Stimulated activated CD4-positive, alpha-beta T cell treated with anti-CD3 and anti-CD28 coated beads, Interleukin-15, amount 100 ng/mL, for 48 hours (primary cell): ENCODE measurements at regions not wholly inside any gene's neighbourhood (a gene's known extent, or its start where the extent isn't known, plus 50 kb on each side); places are given as distances from the start of the nearest gene placed in this dataset.

Experiments
- DNase-seq, 2 donors: peaks; one replicate each; pipeline ENCODE4 v3.0.0-alpha.2; 2020; ENCODE audit warnings: low read depth in 2 of 2

DNA sequence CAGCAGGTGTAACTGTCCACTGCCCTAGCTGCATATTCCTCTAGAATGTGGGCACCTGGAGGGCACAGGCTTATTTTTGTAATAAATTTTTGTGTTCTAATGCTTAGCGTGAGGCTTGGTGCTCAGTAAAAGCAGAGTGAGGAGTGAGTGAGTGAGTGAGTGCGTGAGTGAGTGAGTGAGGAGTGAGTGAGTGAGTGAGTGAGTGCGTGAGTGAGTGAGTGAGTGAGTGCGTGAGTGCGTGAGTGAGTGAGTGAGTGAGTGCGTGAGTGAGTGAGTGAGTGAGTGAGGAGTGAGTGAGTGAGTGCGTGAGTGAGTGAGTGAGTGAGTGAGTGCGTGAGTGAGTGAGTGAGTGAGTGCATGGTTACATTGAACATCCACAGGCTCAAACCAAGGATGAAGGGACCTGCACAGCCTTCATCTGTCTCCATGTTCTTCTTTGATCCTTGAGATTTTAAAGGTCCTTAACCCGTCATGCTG lies 371.5 kb downstream of the MED10 start:
- DNase-seq, result no peak

DNA sequence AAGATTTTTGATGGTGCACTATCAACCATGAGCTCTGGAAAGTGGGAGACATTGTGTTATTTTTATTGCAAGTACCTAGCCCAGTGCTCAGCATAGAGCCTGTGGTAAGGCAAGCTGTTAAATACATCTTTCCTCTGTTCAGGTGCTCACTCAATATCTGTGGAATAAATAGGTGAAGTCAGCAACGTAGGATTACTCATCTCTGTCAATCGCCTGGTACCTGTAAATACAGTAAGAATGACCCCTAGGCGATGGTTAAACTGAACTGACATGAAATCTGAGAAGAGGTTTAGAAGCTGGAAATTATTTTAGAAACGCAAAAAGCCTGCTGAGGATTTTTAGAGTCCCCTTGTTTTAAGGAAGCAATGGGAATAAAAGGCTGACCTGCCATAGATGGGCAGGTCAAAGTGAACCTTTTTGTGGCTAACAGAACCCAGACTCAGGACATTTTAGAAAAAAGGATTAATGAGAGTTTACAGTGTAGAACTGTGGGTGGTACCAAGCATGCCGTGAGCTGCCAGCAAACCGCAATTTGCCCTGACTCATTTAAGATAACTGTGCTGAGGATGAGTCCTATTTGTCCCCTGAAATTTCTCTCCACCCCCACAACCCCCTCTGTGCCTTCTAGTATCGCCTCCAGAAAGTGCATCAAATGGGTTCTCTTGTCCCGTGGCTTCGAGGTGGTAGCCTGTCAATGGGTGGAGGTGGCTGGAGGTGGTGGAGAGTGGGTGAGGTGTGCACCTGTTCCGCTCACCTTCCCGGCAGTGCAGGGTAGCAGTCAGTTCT lies 375.1 kb downstream of the MED10 start:
- no peak for DNase-seq

DNA sequence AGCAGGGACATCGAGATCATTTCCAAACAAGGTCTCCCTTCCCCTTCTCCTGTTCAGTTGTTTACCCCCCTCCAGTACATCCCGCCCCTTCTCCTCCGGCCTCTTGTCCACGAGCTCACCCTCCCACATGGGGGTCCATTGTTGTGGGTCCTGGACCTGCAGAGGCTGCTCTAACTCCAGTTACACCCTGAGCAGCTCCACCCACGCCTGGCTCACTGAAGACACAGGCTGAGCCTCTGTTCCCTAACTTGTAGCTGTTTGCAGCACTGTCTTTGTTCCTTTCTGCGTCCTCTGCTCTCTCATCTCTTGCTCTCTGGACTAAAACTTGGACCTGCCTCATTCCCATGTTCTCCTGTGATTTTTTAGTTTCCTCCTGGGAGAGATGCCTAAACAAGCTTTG lies 377.5 kb downstream of the MED10 start:
- no peak for DNase-seq

DNA sequence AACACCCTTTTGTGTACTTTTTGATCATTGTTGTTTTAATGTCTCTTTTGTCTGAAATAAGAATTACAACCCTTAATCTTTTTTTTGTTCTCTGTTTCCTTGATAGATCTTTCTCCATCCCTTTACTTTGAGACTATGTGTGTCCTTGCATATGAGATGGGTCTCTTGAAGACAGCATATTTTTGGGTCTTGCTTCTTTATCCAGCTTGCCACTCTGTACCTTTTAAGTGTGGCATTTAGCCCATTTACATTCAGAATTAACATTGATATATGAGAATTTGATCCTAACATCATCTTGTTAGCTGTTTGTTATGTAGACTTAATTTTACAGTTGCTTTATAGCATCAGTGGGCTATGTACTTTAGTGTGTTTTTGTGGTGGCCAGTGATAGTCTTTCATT lies 382.5 kb downstream of the MED10 start:
- DNase-seq, result no peak

DNA sequence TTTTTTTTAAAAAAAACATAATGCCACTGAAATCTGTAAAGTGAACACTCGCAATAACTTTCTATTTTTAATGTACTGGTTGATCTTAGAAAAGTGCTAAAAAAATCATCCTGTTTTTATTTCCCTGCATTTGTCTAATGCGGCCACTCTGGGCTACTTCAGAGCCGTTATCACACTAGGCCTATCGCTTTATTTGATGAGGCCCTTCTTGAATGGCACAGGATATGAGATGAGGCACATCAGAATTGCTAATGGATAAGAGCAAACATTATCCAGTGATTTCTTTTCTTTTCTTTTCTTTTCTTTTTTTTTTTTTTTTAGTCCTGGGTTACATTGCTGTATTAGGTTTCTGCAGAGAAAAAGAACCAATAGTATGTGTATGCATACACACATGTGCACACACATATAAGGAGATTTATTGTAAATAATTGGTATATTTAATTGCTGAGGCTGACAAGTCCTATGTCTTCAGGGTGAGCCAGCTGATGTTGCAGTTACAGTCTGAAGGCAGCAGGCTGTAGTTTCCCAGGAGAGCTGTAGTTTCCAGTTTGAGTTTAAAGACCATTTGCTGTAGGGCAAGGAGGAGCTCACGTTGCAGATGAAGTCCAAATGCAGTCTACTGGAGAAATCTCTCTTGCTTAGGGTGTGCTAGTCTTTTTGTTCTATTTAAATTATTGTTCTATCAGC lies 391.7 kb downstream of the MED10 start:
- no peak for DNase-seq

DNA sequence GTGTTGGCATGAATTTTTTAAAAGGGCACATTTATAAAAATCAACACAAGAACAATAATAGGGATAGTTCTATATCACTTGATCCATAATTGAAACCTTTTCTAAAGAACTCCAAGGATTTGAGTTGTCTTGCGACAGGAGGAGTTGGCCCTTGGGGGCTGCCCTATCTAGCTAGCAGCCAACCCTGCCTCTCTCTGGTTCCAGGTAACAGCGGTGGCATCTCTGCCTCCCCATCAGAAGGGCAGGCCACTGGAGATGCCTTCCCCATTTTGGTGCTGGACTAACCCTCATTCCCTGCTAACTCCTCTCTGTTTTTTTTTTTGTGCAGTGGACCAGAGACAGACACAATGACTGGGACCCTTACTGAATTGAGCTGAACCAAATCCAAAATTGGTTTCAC lies 393.0 kb downstream of the MED10 start:
- no peak for DNase-seq

DNA sequence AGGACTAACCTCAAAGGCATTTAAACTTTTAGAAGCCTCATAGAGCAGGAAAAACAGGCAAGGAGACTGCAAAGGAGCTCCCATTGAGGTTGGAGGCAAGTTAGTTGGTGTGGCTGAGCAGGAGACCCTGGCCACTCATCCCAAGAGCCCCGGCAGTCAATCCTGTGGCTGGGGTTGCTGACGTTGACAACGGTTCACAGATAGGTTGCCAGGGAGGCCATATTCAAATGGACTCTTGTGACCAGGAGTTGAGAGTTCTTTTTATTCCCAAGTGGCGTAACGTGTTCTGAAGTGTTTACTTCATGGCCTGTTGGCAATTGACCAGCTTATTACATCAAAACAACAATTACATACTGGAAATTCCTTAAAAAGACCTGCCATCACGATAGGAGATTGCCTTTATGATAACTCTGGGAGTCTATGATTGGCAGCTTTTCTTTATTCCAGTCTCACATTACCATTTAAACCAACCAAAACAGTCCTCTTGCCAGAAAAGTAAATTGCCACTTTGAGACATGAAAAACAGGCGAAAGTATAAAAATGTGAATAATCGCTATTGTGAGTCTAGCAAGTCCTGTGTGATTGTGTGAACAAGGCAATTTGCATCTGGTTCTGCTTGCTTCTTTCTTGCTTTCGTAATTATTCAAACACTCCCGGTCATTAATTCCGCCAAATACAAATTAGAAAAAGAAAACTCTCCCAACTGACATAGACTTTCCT lies 394.9 kb downstream of the MED10 start:
- DNase-seq, result no peak

DNA sequence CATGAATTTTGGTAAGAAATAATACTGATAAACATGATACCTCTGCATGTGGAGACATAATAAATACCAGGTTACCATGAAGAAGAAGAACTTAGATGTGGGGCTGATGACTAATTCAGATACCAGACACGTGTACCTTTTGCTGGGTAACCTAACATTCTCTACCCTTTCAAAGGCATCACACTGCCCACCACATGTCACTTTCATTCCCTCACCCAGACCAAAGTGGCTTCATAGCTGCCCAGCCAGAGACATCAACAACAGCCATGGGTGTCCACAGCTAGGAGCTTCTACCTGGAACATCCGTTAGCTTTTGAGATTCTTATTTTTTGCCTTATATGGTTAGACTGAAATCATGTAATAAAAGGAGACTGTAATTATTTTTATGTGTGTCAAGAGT lies 396.8 kb downstream of the MED10 start:
- DNase-seq, result no peak

DNA sequence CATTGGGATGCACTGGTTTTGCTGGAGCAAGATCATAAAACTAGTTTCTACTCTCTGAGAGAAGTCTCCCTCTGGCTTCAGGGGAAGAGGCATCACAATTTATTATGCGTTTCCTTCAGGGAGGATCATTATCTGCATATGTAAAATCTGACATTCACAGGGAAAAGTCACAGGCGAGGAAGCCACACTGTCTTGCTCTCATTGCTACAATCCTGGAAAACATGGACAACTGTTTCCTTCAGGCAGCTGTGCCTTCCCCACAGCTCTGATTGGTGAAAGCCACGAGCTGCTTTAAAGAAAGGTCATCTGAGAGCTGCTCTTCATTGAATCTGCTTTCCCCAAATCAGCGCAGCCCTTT lies 397.8 kb downstream of the MED10 start:
- no peak for DNase-seq

DNA sequence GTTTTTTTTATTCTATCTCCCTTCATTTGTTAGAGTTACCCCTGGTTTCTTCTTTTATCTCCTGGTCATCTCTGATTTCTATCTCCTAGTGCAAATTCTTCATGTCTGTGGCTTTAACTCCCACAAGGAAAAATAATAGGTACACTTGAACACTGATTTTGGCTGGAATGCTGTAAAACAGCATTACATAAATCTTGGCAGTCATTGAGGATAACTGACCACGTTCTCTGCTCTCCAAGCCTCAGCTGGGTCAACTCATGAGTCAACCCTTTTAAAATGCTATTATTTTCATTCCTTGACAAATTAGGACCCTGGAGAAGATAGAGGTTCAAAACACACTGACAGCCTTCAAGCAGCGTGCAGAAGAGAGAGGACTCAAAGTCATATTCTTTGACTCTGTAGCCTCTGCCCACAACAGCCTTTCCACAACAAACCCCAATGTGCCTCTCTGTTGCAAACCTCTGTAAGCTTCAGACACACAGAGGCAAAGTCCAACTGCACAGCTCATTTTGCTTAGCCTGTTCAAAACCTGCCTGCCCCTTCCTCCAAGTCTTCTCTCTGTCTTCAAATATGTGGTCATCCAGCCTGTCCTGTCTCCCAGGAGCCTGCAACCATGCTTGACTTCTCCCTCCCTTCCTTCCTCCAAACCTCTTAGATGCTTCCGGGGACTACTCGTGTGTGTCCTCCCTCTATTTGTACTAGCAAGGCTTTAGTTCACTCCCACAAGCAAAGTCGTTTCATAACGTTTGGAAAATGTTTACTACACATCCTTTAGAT lies 398.4 kb downstream of the MED10 start:
- DNase-seq, result no peak

DNA sequence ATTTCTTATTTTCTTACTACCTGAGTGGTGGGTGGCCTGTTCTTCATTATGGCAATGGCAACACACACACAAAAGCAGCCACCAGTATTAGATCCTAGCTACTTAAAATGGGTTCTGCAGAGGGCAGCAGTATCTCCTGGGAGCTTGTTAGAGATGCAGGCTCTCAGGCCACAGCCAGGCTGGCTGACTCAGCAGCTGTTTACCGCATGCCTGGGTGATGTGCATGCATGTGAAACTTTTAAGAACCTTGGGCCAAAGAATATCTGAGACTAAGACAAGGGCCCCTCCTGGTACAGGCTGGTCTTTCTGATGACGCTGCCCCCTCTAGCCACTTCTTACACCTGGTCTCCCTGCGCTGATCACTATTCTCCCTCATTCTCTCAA lies 399.0 kb downstream of the MED10 start:
- DNase-seq, result no peak

DNA sequence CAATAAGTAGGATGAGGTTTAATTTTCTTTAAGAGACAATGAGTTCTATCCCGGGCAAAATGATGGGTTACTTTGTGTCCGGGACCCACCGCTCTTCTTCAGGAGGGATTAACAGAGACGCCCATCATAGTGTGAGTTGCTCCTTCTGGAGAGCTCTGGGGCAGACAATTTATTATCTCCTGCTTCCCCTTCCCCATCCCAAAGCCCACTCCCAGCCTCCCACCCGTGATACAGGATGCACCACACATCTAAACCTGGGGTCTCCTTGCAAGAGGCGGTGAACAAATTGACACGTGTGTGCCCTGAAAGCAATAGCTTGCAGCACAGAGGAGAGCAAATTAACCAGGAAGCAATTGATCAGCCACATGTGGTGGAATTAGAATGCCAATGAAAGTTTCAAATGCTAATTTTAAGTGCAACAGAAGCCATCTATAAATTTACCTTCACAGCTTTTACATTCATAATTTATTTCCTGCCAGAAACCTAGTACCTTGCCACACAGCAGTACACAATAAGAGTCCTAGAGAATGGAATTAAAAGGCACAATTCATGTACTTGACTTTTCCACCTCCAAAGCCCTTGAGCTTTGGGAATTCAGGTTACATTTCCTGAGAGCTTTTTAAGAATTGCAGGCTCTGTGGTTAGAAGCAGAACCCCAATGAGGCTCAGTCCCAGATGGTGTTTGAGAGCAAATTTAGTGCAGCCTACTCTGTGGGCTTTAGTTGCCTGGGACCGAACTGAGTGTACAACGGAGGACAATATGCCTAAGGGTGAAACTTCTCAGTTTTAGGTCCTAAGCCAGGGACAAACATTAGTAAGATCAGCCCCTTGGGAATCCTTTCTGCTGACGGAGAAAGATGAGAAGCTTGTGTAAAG lies 399.6 kb downstream of the MED10 start:
- no peak for DNase-seq

DNA sequence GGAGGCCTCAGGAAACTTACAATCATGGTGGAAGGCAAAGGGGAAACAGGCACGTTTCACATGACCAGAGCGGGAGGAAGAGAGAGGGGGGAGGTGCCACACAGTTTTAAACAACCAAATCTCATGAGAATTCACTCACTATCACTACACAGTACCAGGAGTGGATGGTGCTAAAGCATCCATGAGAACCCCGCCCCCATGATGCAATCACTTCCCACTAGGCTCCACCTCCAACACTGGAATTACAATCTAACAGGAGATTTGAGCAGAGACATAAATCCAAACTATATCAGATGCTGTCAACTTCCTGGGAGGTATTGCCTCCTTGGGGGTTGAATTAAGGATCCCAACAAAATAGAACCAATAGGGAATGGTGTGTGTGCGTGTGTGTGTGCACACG lies 407.1 kb downstream of the MED10 start:
- no peak for DNase-seq

DNA sequence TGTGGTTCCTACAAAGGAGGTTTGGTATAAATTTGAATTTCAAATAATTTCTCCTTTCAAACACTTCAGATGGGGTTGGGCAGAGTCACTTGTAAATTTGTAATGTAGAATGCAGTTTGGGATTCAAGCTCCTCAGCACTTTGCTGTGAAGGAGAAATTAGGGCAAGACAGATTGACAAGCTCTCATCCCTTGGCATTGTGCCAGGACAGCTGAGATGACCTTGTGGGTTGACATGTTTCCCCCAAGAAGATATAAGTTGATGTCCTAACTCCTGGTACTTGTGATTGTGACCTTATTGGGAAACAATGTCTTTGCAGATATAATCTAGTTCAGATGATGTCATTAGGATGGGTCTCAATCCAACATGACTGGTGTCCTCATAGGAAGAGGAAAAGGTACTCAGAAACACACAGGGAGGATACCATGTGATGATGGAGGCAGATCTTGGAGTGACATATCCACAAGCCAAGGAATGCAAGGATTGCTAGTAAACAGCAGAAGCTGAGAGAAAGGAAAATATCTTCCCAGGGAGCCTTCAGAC lies 408.3 kb downstream of the MED10 start:
- DNase-seq, result no peak

DNA sequence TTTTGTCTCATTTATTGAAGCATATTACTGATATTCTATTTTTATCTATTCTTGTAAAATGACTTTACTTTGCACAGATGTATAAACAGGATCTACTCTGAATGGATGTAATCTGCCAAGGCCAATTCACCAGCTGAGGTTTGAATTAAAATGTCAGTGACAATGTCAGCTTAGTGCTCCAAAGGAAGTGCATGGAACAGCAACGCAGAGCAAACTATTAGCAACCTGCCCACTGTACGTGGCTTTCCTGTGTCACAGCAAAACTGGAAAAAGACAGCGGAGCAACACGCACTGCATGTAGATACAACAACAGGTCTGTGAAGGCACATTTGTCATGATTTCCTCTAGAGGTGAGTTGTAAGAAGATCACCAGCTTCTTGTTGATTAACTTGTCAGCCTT lies 409.4 kb downstream of the MED10 start:
- DNase-seq, result no peak

DNA sequence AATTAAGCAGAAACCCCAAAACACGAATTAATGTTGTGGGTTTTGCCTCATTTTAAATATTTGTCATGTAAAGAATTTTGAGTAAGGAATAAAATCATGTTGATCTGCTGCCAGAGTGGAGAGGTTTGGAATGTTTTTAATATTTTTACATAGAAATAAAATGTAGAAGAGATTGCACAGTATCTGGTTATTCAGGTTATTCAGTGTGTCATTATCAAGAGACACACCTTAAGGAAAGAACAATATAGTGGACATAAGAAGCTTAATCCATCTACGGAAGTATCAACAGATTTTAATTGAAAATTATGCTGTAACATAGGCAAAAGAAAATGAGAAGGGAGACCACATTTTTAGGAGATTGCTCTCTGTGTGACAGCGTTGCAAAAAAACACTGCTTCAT lies 410.4 kb downstream of the MED10 start:
- DNase-seq, result no peak

DNA sequence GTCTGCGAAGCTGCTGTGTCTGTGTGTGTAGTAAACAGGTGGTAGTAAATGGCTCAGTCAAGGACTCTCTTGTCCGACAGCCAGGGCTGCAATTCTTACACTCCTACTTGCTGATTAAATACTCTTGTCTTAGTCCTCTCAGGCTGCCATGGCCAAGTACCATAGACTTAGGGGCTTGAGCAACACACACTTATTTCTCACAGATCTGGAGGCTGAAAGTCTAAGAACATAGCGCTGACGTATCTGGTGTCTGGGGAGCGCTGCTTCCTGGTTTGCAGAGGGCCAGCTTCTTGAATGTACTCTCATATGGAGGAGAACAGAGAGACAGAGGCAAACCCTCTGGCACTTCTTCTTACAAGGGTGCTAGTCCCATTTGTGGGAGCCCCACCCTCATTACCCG lies 411.0 kb downstream of the MED10 start:
- no peak for DNase-seq

DNA sequence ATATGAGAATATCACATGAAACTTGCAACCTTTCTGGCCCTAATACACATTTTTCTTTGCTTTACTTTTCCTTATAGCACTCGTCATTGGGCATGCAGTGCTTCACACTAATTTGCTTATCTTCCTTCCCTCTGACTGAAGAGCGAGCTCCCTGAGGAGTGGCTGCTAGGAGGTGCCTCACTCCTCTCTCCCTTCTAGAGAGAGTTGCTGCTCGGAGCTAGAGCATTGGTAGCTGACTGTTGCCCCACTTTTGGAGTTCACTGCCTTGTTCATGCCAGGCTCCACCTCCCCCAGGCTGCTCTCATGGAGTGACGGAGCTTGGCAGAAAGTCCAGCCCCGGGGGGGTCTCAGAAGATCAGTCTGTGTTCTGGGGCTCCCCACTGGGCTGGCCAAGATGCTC lies 413.2 kb downstream of the MED10 start:
- no peak for DNase-seq

DNA sequence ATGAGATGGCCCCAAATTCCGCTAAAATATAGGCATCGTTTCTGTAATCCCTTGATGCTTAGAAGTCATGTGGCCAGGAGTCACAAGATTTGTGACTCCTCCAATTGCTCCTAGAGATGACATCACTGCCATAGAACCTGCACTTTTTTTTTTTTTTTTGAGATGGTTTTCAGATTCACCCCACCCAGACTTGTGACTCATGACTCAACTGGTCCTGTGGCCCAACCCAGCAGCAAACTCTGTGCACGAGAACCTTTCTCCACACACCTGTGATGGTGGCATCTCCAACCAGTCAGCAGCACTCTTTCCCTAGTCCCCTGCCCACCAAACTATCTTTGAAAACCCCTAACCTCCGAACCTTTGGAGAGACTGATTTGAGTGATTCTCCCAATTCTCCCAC lies 414.0 kb downstream of the MED10 start:
- DNase-seq, result no peak

DNA sequence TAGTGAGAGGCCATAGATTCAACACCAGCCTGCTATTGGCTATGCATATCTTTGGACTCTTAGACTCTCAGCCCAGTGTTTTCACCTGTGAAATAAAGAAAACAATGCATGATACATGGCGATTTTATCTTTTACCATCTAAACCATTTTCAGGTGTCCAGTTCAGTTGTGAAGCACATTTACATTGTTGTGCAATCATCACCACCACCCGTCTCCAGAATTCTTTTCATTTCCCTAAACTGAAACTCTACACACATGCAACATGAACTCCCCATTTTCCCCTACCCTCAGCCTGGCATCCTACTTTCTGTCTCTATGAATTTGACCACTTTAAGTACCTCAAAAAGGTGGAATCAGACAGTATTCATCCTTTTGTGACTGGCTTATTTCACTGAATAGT lies 420.6 kb downstream of the MED10 start:
- no peak for DNase-seq

DNA sequence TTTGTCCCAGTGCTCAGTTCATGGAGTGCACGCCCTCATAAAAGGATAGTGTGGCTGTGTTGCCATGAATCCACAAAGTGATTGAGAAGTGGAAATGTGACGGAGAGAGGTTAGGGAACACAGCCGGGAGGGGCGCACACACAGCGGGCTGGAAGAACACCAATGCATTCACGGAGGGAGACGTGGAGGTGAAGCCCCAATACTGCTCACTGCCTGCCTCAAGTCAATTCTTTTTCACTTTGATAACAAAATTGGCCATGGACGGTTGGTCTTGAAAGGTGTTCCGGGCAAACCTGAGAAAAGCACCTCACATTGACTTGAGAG lies 424.1 kb downstream of the MED10 start:
- DNase-seq, result no peak
